Mucosa of descending colon (tissue), 3 donors: ENCODE measurements at regions not wholly inside any gene's neighbourhood (a gene's known extent, or its start where the extent isn't known, plus 50 kb on each side); places are given as distances from the start of the nearest gene placed in this dataset.

Source experiments
- ATAC-seq: fragments of 200-7000 bp; cut with Tn5 transposase; one replicate; pipeline ENCODE4 v1.9.1; 2020; ENCODE audit warnings: mild to moderate bottlenecking, moderate library complexity
- DNase-seq, 3 donors: peaks; one replicate each; pipeline ENCODE4 v3.0.0-alpha.2; 2020
- H3K36me3 ChIP-seq: fragments of 200-600 bp; one replicate; pipeline ENCODE4 v1.8.0; 2021; ENCODE audit warnings: low read depth, mild to moderate bottlenecking
- H3K4me1 ChIP-seq: fragments of 200-600 bp; one replicate; pipeline ENCODE4 v1.8.0; 2021; ENCODE audit warnings: low read depth, mild to moderate bottlenecking
- H3K4me3 ChIP-seq: fragments of 200-600 bp; one replicate; pipeline ENCODE4 v1.8.0; 2021; ENCODE audit warnings: mild to moderate bottlenecking
- H3K9me3 ChIP-seq: fragments of 200-600 bp; one replicate; pipeline ENCODE4 v1.8.0; 2021; ENCODE audit warnings: mild to moderate bottlenecking
- CTCF ChIP-seq: fragments of 200-600 bp; IDR thresholded peaks from one replicate; pipeline ENCODE4 v1.8.0; 2022; ENCODE audit warnings: antibody characterized with exemption, mild to moderate bottlenecking
- intact Hi-C, 2 donors: fragments of 100-400 bp; cut with DNase I in 1 of 2; cut with micrococcal nuclease in 1 of 2; formaldehyde crosslinking; loops; one replicate each; pipeline versions ENCODE4 v1.11.0 to v1.11.1; 2022; cut with DNase I, micrococcal nuclease
- donor health status: DM: no; HTN: no; CAD: no; lungs with moderate emphysema.
- donor health status: DM: no; HTN: no; CAD: no.
- donor health status: DM: no; HTN: yes; CAD: no.

GRCh38 chr22:48037618-48038017 is 1275.2 kb downstream of the TBC1D22A start:
- intact Hi-C loops, result no loop called here
- no peak for ATAC-seq

GRCh38 chr22:48035897-48036296 is 1273.4 kb downstream of the TBC1D22A start:
- ATAC-seq, result no peak
- no peak for TF ChIP-seq CTCF

More at GRCh38 chr22:48037618-48038017, 1275.2 kb downstream of the TBC1D22A start:
- no peak for DNase-seq
- Histone ChIP-seq H3K4me3 (no peak overlapping the region), H3K9me3 (no peaks in the 10 kb centered on the region), H3K4me1 (no peaks in the 10 kb centered on the region), H3K36me3 (no peaks in the 10 kb centered on the region)
- no peak for TF ChIP-seq CTCF

GRCh38 chr22:48031589-48031988 is 1269.1 kb downstream of the TBC1D22A start:
- Histone ChIP-seq H3K9me3 (no peaks in the 10 kb centered on the region), H3K4me3 (no peak overlapping the region), H3K4me1 (no peaks in the 10 kb centered on the region), H3K36me3 (no peaks in the 10 kb centered on the region)
- no peak for TF ChIP-seq CTCF
- DNase-seq, result no peak
- no peak for ATAC-seq
- intact Hi-C loops, result no loop called here

More at GRCh38 chr22:48035897-48036296, 1273.4 kb downstream of the TBC1D22A start:
- no peaks in the 10 kb centered on the region for H3K9me3 ChIP-seq
- H3K4me3 ChIP-seq, result no peak overlapping the region
- H3K4me1 ChIP-seq, result no peaks in the 10 kb centered on the region
- no peak for DNase-seq
- intact Hi-C loops, result no loop called here
- H3K36me3 ChIP-seq, result no peaks in the 10 kb centered on the region

- H3K36me3 ChIP-seq, result no peaks in the 10 kb centered on the region
- TF ChIP-seq CTCF, result no peak
- no peak overlapping the region for H3K4me3 ChIP-seq
- DNase-seq (no peak), ATAC-seq (no peak)
- H3K4me1 ChIP-seq, result peaks cover 7% of the 10 kb centered on the region
- peaks cover 4% of the 10 kb centered on the region for H3K9me3 ChIP-seq
- intact Hi-C loops, result no loop called here
Measured at GRCh38 chr22:48025096-48025495, 1262.6 kb downstream of the TBC1D22A start.

GRCh38 chr22:48021991-48022401 is 1259.5 kb downstream of the TBC1D22A start:
- no peak for DNase-seq

More at GRCh38 chr22:48021991-48022401, 1259.5 kb downstream of the TBC1D22A start:
- H3K9me3 ChIP-seq, result peaks cover 9% of the 10 kb centered on the region
- ATAC-seq, result no peak
- no peak for TF ChIP-seq CTCF
- H3K4me3 ChIP-seq, result no peak overlapping the region
- peaks cover 7% of the 10 kb centered on the region for H3K4me1 ChIP-seq
- intact Hi-C loops, result no loop called here
- H3K36me3 ChIP-seq, result no peaks in the 10 kb centered on the region
